Esophagus muscularis mucosa (tissue), 4 donors: ENCODE measurements at regions not wholly inside any gene's neighbourhood (a gene's known extent, or its start where the extent isn't known, plus 50 kb on each side); places are given as distances from the start of the nearest gene placed in this dataset.

Source experiments
- DNase-seq: peaks from one replicate; pipeline ENCODE4 v3.0.0-alpha.2; 2017; ENCODE audit errors: extremely low spot score
- H3K27ac ChIP-seq, 4 donors: fragments of 200-600 bp; sonication (generic); replicated peaks in 1 of 4; 1 replicate in 3 of 4; 2 replicates in 1 of 4; pipeline ENCODE4 v1.5.1; 2016 to 2019; ENCODE audit warnings: mild to moderate bottlenecking in 1 of 4
- H3K27me3 ChIP-seq, 4 donors: fragments of 200-600 bp; sonication (generic); one replicate each; pipeline versions ENCODE4 v1.5.1 to v1.6.0; 2016 to 2019
- H3K36me3 ChIP-seq, 4 donors: fragments of 200-600 bp; sonication (generic); one replicate each; pipeline ENCODE4 v1.5.1; 2016 to 2019
- H3K4me1 ChIP-seq, 4 donors: fragments of 200-600 bp; sonication (generic); one replicate each; pipeline ENCODE4 v1.5.1; 2016 to 2019
- H3K4me3 ChIP-seq, 4 donors: fragments of 200-600 bp; sonication (generic); 1 replicate in 2 of 4; 2 replicates in 2 of 4; pipeline ENCODE4 v1.5.1; 2016 to 2019; ENCODE audit warnings: mild to moderate bottlenecking in 4 of 4, moderate library complexity in 1 of 4
- H3K9me3 ChIP-seq, 4 donors: fragments of 200-600 bp; sonication (generic); 1 replicate in 3 of 4; 2 replicates in 1 of 4; pipeline ENCODE4 v1.5.1; 2016 to 2019
- EP300 ChIP-seq: sonication (generic); formaldehyde crosslinking; IDR thresholded peaks from one replicate; pipeline ENCODE4 v1.6.1; 2017; ENCODE audit warnings: antibody characterized with exemption
- POLR2A ChIP-seq: fragments of 450-650 bp; IDR thresholded peaks from one replicate; pipeline ENCODE4 v1.6.1; 2017; ENCODE audit warnings: antibody characterized with exemption, moderate library complexity, mild to moderate bottlenecking, low read depth
- POLR2AphosphoS5 ChIP-seq, 2 donors: sonication (generic); formaldehyde crosslinking; IDR thresholded peaks; one replicate each; pipeline ENCODE4 v1.6.1; 2017; ENCODE audit warnings: antibody characterized with exemption in 2 of 2
- WGBS: methylation state at CpG from one replicate; pipeline ENCODE4 v1.1.5; 2018; 5-methylcytosine and 5-hydroxymethylcytosine counted together
- intact Hi-C: fragments of 100-400 bp; cut with DNase I; formaldehyde crosslinking; loops from one replicate; pipeline ENCODE4 v1.15.1; 2023
- TF ChIP-seq, protein P1 (sequence below), 3 experiments: fragments of 200-600 bp in 2 of 3; fragments of 450-650 bp in 1 of 3; sonication (generic) in 2 of 3; IDR thresholded peaks; one replicate each; pipeline ENCODE4 v1.5.1; 2017 to 2019; ENCODE audit warnings: antibody characterized with exemption in 3 of 3, mild to moderate bottlenecking in 2 of 3, moderate library complexity in 1 of 3

GRCh38 chr9:78663369-78663768 is 366.4 kb downstream of the PSAT1 start:
- TF ChIP-seq, protein P1, sequence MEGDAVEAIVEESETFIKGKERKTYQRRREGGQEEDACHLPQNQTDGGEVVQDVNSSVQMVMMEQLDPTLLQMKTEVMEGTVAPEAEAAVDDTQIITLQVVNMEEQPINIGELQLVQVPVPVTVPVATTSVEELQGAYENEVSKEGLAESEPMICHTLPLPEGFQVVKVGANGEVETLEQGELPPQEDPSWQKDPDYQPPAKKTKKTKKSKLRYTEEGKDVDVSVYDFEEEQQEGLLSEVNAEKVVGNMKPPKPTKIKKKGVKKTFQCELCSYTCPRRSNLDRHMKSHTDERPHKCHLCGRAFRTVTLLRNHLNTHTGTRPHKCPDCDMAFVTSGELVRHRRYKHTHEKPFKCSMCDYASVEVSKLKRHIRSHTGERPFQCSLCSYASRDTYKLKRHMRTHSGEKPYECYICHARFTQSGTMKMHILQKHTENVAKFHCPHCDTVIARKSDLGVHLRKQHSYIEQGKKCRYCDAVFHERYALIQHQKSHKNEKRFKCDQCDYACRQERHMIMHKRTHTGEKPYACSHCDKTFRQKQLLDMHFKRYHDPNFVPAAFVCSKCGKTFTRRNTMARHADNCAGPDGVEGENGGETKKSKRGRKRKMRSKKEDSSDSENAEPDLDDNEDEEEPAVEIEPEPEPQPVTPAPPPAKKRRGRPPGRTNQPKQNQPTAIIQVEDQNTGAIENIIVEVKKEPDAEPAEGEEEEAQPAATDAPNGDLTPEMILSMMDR (IDR thresholded peaks at IDR 0.05): no peak
- no peak for TF ChIP-seq POLR2AphosphoS5 (IDR thresholded peaks at IDR 0.05)
- no peak for TF ChIP-seq POLR2A
- TF ChIP-seq EP300: no peak
- H3K4me3 ChIP-seq: no peak overlapping the region
- no peak for DNase-seq
- H3K27me3 ChIP-seq: no peaks in the 10 kb centered on the region
- no peaks in the 10 kb centered on the region for H3K9me3 ChIP-seq
- no peaks in the 10 kb centered on the region for H3K4me1 ChIP-seq
- intact Hi-C loops: no loop called here
- H3K27ac ChIP-seq: no peak overlapping the region
- WGBS: 80% methylated on average over 3 of the region's 3 CpGs
- H3K36me3 ChIP-seq: no peaks in the 10 kb centered on the region

DNA sequence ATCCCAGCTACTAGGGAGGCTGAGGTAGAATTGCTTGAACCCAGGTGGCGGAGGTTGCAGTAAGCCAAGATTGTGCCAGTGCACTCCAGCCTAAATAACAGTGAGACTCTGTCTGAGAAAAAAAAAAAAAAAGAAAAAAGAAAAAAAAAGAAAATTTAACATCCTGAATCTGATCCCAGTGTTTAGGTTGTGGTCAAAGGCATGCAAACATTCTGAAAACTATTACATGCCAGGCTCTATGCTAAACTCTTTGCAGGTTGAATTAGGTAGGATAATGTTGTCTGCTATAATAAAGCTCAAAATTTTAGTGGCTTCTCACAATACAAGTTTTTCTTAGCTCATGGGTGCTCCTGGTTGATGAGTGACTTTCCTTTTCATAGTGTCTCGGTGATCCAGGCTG is 367.4 kb downstream of the PSAT1 start:
- Histone ChIP-seq H3K27ac (no peak overlapping the region), H3K9me3 (no peaks in the 10 kb centered on the region), H3K4me1 (no peaks in the 10 kb centered on the region), H3K4me3 (no peak overlapping the region), H3K36me3 (no peaks in the 10 kb centered on the region), H3K27me3 (no peaks in the 10 kb centered on the region)
- TF ChIP-seq POLR2A: no peak
- TF ChIP-seq, protein P1 (IDR thresholded peaks at IDR 0.05): no peak
- TF ChIP-seq EP300: no peak
- no peak for TF ChIP-seq POLR2AphosphoS5 (IDR thresholded peaks at IDR 0.05)
- 86% methylated on average over 2 of the region's 2 CpGs for WGBS
- intact Hi-C loops: no loop called here
- no peak for DNase-seq

DNA sequence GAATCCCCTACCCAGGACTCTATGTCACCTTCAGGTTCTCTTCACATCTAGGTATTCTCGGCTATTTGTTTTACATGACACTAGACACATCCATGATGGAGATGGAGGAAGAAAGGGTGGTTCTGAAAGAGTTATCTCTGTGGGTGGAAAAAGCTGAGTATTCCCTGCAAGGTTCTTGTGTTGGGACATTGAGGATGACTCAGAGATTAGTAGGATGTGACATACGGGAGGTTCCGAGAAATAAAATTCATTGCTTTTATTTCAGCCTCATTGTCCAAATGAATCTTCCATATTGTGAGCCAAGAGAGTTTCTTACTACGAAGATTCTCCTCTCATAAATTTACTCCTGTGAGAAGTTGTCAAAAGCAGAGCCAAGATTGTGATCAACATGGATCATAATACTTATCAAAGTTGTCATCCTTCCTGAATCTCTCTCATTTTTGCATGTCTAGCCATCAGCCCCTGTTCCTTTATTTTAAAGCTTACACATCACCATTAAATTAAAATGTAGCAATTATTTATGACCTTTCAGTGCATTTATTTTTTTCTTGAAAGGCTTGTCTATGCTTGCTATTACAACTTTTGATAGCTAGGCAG is 370.0 kb downstream of the PSAT1 start:
- Histone ChIP-seq H3K36me3 (no peaks in the 10 kb centered on the region), H3K4me3 (no peak overlapping the region), H3K4me1 (no peaks in the 10 kb centered on the region), H3K27me3 (no peaks in the 10 kb centered on the region), H3K27ac (no peak overlapping the region), H3K9me3 (no peaks in the 10 kb centered on the region)
- WGBS: 68% methylated on average over 4 of the region's 4 CpGs
- intact Hi-C loops: no loop called here
- DNase-seq: no peak
- TF ChIP-seq POLR2AphosphoS5 (IDR thresholded peaks at IDR 0.05): no peak
- TF ChIP-seq, protein P1 (IDR thresholded peaks at IDR 0.05): no peak
- TF ChIP-seq EP300: no peak
- TF ChIP-seq POLR2A: no peak

GRCh38 chr9:78668148-78668832 is 371.4 kb downstream of the PSAT1 start:
- intact Hi-C loops: no loop called here
- 77% methylated on average over 4 of the region's 4 CpGs for WGBS
- no peak for DNase-seq

More at GRCh38 chr9:78668148-78668832, 371.4 kb downstream of the PSAT1 start:
- Histone ChIP-seq H3K36me3 (no peaks in the 10 kb centered on the region), H3K4me3 (no peak overlapping the region), H3K9me3 (no peaks in the 10 kb centered on the region), H3K27ac (no peak overlapping the region), H3K27me3 (no peaks in the 10 kb centered on the region), H3K4me1 (no peaks in the 10 kb centered on the region)
- TF ChIP-seq EP300 (no peak), POLR2AphosphoS5 (IDR thresholded peaks at IDR 0.05) (no peak), POLR2A (no peak)
- TF ChIP-seq, protein P1 (IDR thresholded peaks at IDR 0.05): no peak
